ENCODE measurements at regions not wholly inside any gene's neighbourhood (a gene's known extent, or its start where the extent isn't known, plus 50 kb on each side); places are given as distances from the start of the nearest gene placed in this dataset.

DNA sequence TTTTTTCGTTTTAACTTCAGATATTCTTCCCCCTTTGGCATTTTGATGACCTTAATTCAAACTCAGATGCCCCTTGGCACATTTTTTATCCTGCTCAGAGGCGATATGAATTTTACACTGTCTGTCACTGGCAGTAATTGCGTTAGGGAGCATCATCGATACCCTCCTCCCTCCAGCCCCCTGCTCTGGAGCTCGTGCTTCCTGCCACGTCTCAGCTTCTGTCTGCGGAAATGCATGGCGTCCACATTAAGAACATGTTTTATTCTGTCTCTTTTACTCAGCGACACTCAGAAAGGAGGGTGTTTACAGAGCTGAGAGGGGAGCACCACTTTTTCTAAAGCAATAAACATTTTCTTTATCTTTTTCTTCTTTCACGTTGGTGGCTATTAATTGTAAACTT, 254.2 kb downstream of the EBLN2 start:
- TF ChIP-seq, protein P1, sequence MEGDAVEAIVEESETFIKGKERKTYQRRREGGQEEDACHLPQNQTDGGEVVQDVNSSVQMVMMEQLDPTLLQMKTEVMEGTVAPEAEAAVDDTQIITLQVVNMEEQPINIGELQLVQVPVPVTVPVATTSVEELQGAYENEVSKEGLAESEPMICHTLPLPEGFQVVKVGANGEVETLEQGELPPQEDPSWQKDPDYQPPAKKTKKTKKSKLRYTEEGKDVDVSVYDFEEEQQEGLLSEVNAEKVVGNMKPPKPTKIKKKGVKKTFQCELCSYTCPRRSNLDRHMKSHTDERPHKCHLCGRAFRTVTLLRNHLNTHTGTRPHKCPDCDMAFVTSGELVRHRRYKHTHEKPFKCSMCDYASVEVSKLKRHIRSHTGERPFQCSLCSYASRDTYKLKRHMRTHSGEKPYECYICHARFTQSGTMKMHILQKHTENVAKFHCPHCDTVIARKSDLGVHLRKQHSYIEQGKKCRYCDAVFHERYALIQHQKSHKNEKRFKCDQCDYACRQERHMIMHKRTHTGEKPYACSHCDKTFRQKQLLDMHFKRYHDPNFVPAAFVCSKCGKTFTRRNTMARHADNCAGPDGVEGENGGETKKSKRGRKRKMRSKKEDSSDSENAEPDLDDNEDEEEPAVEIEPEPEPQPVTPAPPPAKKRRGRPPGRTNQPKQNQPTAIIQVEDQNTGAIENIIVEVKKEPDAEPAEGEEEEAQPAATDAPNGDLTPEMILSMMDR (IDR thresholded peaks at IDR 0.05), result no peak
- TF ChIP-seq POLR2A (IDR thresholded peaks at IDR 0.05), result no peak

Measured in ovary (tissue), 3 donors.